ENCODE measurements at regions not wholly inside any gene's neighbourhood (a gene's known extent, or its start where the extent isn't known, plus 50 kb on each side); places are given as distances from the start of the nearest gene placed in this dataset.

DNA sequence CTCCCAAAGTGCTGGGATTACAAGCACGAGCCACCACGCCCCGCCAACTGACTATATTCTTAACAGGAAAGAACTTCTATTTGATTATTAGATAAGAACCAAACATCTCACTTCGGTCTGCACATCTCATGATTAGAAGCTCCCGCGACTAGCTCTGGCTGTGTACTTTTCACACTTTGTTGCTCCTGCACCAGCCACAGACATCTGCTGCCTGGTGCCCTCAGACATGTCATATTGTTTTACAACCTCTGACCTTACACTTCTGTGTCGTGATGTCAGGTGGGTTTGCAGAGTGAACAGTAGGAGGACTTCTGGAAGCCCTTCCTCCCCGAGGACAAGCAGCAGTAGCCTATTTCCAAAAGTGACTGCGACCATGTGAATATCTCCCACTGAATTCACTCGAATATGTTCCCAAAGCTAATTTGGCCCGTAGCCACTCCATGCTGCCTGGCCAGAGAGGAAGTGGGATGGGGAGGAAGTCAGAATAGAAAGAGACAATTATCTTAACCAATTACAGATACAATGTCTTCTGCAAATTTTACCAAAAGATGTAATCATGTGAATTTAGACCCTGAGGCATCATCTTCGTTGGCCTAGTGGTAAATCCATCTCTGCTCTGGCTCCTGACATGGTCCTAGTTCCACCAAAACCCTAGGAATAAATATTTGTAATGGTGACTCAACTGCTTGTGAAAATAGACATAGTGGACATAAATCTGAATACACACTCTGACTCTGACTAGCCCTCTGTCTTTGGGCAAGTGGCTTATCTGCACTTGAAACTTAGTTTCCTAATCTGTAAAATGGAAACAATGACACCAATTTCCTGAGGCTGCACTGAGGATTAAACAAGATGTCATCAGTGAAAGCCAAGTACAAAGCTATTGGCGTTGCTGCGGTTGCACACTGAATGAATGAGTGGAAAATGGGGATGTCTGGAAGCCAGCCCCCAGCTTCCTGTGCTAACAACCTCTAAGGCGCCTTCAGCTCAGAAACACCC is 406.1 kb downstream of the LRATD1 start:
- no peak for TF ChIP-seq TAF1 (IDR thresholded peaks at IDR 0.05; ENCODE audit: borderline replicate concordance, insufficient read depth, low read length)
- no peak for TF ChIP-seq POLR2AphosphoS5 (IDR thresholded peaks at IDR 0.05; ENCODE audit: low read depth, low read length)
- no peak for TF ChIP-seq FOXP2 (optimal IDR thresholded peaks at IDR 0.05; ENCODE audit: borderline replicate concordance, extremely low read depth, extremely low read length, insufficient read depth)
- TF ChIP-seq REST (IDR thresholded peaks at IDR 0.05; ENCODE audit: insufficient read depth in 1 of 2, low read depth in 2 of 2, low read length in 2 of 2): peak in 1 of 2 experiments; percentile 35; a peak in 1 of 4 replicates

GRCh38 chr2:15040429-15041084 is 408.0 kb downstream of the LRATD1 start:
- TF ChIP-seq POLR2AphosphoS5 (IDR thresholded peaks at IDR 0.05; ENCODE audit: low read depth, low read length) (no peak), TAF1 (IDR thresholded peaks at IDR 0.05; ENCODE audit: borderline replicate concordance, insufficient read depth, low read length) (no peak), SIN3A (IDR thresholded peaks at IDR 0.05; ENCODE audit: borderline replicate concordance, insufficient read depth, low read length) (no peak), FOXP2 (optimal IDR thresholded peaks at IDR 0.05; ENCODE audit: borderline replicate concordance, extremely low read depth, extremely low read length, insufficient read depth) (no peak), REST (IDR thresholded peaks at IDR 0.05; ENCODE audit: insufficient read depth in 1 of 2, low read depth in 2 of 2, low read length in 2 of 2) (no peak)

DNA sequence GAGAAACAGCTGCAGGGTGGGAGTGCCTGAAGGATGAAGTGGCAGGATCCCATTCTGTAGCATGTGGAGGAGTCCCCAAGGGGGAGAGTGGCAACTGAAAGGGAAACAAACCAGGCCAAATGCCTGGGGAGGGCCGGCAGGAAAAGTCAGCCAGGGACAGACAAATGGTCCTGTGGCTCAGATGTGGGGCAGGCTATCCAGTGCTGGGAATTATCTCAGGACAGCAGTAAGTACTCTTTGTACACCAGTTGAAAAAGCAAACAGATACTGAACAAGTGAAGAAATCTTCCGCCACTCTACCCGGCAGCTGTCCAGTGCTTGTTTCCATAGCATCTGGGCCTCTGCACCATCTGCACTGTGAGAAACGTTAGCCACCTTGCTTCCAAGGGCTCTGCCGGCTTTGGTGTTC is 408.9 kb downstream of the LRATD1 start:
- peak; percentile 64 to 81 for TF ChIP-seq REST (IDR thresholded peaks at IDR 0.05; ENCODE audit: insufficient read depth in 1 of 2, low read depth in 2 of 2, low read length in 2 of 2)
- TF ChIP-seq POLR2AphosphoS5 (IDR thresholded peaks at IDR 0.05; ENCODE audit: low read depth, low read length): no peak

DNA sequence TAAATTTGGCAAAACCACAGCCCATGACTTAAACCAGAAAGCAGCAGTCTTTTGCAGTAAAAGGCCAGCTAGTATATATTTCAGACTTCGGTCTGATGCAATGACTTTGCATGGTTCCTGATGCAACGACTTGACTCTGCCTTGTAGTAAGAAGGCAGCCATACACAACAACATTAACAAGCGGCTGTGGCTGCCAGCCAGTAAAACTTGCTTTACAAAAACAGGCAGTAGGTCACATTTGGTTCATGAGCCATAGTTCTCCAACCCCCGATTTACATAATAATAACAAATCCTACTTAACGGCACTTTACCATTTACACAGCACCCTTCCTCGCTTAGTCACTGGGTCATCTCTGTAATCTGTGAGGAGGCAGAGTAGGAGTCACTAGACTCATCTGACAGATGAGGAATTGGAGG is 410.3 kb downstream of the LRATD1 start:
- TF ChIP-seq FOXP2 (optimal IDR thresholded peaks at IDR 0.05; ENCODE audit: borderline replicate concordance, extremely low read depth, extremely low read length, insufficient read depth) (no peak), SIN3A (IDR thresholded peaks at IDR 0.05; ENCODE audit: borderline replicate concordance, insufficient read depth, low read length) (no peak), REST (IDR thresholded peaks at IDR 0.05; ENCODE audit: insufficient read depth in 1 of 2, low read depth in 2 of 2, low read length in 2 of 2) (no peak), POLR2AphosphoS5 (IDR thresholded peaks at IDR 0.05; ENCODE audit: low read depth, low read length) (no peak), TAF1 (IDR thresholded peaks at IDR 0.05; ENCODE audit: borderline replicate concordance, insufficient read depth, low read length) (no peak)

Measured in PFSK-1 (cell line).